ENCODE measurements at regions not wholly inside any gene's neighbourhood (a gene's known extent, or its start where the extent isn't known, plus 50 kb on each side); places are given as distances from the start of the nearest gene placed in this dataset.

- no peak for TF ChIP-seq CTCF (IDR thresholded peaks at IDR 0.05; ENCODE audit: borderline replicate concordance, extremely low read depth, low read length, poor library complexity, severe bottlenecking)
- no peak for TF ChIP-seq EZH2 (IDR thresholded peaks at IDR 0.05; ENCODE audit: borderline replicate concordance, low read depth, low read length, severe bottlenecking)
These were observed 86.8 kb downstream of the ADCYAP1 start for GRCh38 chr18:991441-991840.

Data from DND-41 (cell line).